CD4-positive, alpha-beta T cell treated with Interleukin-15 for 4 hours (primary cell): ENCODE measurements at regions not wholly inside any gene's neighbourhood (a gene's known extent, or its start where the extent isn't known, plus 50 kb on each side); places are given as distances from the start of the nearest gene placed in this dataset.

ENCODE experiments used
- DNase-seq: peaks from one replicate; pipeline ENCODE4 v3.0.0-alpha.2; 2020; ENCODE audit warnings: low spot score

DNA sequence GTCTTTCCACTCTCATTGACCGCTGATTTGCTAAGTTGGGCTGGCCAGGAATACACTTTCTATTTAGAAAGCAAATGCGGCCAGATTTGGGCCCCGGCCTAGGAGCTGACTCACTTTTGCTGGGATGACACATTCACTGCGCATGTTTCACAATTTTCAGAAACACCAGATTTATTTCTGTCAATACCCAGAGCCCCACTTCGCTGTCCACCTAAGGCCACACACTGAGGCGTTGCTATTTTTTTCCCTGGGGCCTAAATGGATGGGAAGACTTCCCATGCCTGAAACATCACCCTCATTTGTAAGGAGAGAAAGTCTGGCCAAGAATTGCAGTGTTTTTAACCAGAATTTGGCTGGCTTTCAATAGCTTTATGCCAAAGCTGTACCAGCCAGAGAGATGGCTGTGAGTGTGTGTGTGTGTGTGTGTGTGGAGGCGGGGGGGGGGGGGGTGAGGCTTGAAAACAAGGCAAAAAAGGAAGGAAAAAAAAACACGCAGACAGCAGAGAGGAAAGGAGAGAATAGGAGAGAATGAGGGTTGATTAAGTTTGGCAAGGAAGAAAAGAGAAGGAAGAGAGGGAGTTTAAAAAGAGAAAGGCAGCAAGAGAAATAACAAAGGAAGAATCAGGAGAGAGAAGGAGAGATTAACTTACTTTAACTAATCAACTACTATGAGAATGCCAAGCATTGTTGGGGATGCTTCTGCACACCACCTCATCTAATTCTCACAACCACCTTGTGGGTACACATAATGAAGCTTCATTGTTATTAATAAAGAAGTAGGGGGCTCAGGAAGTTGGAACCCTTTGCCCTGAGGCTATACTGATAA, 261.4 kb upstream of the KLF4 start:
- DNase-seq: no peak

DNA sequence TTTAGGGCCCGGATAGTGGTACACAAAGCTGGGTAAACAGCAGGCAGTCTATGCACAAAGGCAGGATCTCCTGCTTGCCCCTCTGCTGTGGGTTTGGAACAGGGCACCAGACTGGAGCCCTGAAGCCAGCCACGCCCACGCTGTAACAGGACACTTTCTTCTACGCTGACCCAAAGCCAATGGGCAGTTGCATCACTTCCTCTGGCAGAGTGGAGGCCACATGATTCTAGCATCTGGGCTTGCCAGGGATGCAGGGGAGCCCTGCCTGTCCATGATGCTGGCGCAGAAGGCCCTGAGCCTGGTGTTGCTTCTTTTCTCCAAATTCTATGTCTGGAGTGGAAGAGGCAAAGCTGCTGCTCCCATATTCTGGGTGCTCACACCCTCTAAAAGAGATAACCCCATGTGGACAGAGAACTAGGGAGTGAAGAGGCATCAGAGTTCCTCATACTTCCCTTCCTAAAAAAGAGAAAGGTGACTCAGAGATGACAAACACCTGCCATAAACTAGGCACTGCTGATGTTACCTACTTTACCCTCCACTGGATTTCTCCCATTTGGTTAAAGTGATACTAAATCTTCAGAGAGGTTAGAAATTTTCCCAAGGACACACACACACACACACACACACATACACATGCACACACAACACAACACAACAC, 260.3 kb upstream of the KLF4 start:
- DNase-seq: no peak

DNA sequence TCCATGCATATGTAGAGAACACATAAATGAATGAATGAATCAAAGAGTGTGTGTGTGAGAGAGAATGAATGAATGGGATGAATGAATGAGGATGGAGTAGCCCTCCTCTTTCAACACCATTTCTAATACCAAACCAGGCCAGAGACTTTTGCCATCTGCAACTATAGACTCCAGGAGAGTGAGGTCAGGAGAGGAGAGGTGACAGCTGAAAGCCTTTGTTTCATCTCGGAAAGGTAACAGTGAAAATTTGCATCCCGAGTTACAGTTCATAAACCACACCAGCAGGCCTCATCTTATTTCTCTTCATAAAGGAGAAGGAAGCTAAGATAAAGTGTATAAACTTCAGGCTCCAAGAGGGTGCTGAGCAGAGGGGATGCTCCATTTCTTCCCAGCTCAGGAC, 255.3 kb upstream of the KLF4 start:
- no peak for DNase-seq

DNA sequence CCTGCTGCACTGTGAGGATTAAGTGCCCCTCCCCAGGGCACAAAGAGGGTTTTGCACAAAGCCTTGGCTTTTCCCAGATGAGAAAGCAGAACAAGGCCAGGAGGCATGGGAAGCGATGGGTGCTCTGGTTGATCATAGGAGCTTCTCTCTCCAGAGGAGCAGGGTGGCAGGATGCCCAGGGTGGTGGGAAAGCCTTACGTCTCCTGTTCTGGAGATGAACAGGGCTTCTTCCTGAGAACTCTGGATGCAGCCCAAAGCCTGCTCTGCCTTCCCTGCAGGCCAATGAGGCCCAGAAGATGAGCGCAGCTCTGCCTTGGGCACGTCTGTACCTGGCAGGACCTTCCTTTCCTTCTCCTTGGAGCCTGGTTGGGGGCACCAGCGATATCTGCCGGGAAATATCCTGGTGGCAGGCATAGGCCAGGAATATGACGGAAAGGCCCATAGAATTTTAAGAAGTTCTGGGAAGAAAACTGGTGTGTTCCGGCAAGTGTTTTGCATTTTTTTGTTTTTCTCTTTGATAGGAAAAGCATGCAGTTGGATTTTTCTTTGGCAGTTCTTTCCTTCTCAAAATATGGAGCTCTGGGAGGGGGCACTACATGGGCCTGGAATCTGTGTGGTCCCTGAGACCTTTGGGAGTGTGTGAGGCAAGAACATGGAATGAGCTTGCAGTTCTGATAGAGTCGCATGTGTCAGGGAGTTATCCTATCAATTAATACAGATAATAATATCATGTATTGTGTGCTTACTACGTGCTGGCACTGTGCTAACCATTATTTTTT, 253.2 kb upstream of the KLF4 start:
- DNase-seq: no peak

DNA sequence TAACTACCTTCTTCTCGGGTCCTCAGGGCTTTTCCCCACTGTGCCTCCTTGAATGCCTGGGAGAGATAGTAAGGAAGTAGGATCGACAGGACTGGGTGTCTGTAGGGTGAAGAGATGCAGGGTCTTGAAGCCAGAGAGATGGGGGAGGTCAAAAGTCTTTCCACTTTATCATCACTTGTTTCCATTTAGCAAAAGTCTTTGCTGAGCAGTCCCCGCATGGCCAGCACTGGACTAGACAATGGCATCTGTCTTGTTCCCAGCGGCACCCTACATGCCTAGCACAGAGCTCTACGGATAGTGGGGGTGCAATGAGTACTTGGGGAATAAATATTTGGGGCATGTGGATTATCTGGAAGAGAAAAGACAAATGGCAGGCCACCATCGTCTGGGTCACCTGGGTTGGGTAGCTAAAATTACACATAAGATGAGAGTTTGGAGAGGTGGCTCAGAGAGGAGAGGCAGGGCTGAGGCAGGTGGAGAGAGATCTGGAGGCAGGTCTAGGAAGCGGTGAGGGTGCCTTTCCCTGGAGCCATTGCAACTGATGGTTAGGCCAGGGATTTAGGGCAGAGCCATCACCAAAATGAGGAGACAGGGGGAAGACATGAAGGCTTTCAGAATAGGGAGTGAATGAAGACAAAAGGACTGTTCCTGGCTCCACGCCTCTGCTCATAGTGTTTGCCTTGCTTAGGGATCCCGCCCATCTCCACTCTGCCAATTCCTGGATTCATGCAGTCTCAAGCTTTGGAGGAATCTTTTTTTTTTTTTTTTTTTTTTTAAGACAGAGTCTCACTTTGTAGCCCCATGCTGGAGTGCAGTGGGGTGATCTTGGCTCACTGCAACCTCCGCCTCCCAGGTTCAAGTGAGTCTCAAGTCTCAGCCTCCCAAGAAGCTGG, 250.8 kb upstream of the KLF4 start:
- DNase-seq: no peak

DNA sequence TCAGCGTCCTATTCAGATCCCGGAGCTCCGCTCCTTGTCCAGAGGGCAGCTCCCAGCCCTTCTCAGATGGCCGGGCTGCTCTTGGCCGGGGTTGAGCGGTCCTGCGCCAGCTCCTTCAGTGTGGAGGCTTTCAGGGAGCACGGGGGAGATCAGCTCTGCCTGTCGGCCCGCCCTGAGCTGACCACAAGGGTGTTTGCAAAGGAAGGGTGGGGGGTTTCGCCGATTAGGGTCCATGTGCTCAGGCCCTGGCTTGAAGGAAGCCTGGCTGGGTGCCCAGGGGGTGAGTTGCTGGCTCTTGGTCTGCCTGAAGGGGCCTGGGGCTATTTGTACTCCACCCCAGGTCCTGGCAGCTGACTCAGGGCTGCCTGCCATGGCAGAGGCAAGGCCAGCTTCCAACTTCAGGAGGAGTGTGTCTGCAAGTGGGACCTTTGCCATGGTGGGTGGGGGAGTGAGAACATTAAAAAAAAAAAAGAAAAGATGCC, 250.1 kb upstream of the KLF4 start:
- no peak for DNase-seq

DNA sequence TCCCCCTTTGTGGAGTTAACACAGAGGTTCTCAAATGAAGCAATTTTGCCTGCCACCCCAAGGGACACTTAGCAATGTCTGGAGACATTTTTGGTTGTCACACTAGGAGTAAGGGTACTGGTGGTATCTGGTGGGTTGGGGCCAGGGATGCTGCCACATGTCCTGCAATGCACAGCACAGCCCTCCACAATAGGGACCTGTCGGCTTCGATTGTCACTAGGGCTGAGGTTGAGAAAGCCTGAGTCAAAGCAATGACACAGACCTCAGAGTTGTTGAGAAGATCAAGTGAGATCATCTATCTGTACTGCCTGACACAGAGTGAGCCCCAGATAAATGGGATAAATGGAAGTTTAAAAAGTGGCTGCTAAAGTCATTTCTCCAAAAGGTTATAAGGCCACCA, 249.2 kb upstream of the KLF4 start:
- no peak for DNase-seq

DNA sequence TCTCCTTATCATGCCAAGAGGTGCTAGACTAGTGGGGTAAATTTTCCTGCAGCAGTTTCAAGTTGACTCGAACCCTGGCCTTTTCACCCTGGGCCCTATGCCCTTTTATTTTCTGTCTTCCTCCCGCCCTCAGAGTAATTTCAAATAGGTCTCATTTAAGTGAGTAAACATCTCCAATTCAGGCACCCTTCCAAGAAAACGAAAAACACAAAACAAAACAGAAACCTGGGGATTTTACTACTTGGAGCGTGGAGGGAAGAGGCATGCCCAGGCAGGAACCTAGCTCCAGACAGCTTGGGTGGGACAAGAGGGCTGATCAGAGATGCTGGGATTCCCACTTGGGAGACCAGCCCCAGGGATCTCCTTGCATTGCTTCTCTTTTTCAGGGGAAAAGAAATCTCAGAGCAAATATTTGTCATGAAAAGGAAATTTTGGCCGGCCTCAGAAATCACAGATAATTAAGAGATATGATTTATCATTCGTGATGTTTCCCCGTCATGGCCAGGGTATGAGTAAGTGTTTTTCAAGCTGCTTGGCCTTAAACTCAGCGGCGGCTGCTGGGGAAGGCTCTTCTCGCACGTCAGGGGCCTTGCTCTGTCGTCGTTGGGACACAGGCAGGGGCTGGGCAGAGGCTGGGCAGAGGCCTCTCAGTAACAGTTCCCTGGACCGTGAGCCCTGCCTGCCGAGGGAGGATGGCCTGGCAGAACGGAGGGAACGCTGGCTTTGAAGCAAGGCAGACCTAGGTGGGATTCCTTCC, 248.6 kb upstream of the KLF4 start:
- DNase-seq: no peak

DNA sequence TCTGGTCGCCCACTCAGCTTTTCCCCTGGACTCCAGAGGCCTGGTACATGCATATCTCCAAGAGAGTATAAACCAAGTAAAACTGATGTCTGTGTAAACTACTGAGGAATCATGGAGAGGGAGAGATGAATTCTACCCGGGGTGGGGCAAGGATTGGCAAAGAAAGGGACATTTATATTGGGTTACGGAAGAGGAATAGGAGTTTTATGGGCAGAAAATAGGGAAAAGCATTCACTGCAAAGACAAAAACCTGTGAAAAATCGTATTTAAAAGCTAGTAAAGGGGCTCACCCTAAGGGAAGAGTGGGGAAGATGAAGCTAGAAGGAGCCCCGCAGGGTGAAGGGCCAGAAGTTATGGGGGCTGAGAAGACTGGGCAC, 248.0 kb upstream of the KLF4 start:
- DNase-seq: no peak

DNA sequence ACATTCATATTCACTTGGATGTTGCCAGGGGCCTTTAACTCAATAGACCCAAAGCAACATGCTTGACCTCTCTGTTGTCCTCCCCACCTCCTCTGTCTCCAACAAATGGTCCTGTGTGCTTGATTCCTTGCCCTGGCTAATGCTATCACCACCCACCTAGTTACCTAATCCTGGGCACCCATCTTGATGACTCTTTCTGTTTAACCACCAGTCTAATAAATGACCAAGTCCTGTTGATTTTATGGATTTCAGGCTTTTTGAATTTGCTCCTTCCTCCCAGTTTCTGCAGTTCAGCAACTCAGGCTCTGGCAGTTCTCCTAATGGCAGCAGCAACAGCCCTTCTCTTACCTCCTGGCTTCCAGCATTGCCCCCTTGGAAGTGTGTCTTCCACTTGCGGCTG, 246.3 kb upstream of the KLF4 start:
- no peak for DNase-seq

DNA sequence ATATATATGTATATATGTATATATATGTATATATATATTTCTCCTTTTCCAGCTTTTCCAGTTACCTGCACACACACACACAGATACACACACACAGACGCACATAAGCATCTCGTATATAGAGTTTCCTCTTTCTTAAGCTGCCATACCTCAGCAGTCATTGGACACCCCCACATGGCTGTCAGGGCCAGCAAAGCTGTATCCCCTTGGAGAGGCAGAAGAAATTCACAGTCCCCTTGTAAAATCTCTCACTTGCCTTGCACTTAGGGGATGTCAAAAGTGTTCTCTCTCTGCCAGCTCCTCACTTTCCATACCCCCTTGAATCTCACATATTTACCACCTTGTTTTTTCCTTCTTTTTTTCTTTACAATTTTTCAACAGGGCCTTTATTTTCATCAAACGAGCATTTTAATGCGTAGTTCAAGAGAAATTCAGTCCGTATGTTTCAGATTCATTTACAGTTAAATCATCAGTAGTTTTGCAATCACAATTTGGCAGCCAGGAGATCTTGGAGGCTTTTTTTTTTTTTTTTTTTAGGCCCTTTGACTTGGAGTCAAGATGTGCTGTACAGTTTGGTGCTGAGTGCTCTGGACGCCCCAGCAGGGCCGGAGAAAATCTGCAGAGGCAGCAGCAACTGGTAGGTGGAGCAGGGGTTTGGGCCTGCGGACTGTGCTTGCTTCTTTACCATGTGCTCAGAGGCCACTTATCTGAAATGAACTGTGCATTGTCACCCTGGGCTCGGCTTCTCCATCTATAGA, 244.9 kb upstream of the KLF4 start:
- no peak for DNase-seq

DNA sequence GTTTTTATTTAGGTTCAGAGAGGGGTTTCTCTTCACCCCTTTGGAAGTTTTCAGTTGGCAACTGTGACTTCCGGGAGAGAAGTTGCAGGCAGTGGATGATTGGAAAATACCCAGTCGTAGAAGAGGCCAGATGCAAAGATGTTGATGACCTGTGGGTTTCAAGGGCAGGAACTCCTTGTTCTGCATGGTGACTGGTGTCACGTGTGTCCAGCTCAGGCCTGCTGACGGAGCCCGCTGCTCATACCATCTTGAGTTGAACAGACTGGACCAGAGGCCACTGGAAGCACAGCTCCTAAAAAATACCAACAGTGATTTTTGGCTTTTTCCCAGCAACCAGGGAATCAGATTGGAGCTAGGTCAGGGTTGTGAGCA, 243.9 kb upstream of the KLF4 start:
- DNase-seq: no peak

DNA sequence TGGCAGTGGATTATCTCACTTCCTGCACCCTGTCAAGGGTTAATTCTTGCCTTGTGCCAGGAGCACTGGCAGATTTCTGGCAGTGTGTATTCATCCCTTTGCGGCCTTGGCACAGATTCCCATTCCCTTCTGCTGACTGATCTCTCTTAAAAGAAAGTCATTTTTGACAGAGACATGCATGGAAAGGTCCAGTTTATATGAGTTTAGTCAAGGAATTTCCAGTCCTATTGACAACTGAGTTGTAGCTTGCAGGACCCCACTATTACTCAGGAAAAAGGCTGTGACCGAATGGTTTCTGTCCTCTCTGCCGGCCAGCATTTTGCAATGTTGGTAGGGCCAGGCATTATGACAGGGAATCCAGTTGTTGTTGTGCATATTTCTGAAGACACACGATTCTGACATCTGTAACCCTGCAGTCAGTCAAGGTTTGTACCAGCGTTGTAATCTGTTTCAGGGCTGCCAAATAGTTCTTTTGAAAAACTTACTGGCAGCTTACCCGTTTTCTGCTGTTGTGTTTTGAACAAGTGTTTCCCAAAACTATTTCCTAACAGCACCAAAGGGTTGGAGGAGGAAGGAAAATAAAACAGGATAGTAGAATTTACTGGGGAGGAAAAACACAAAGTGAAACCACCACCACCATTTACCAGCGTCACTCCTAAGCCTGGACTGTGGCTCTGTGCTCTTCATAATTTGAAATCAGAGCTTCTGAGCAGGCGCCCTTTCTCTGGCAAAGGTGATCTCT, 243.4 kb upstream of the KLF4 start:
- DNase-seq: no peak

DNA sequence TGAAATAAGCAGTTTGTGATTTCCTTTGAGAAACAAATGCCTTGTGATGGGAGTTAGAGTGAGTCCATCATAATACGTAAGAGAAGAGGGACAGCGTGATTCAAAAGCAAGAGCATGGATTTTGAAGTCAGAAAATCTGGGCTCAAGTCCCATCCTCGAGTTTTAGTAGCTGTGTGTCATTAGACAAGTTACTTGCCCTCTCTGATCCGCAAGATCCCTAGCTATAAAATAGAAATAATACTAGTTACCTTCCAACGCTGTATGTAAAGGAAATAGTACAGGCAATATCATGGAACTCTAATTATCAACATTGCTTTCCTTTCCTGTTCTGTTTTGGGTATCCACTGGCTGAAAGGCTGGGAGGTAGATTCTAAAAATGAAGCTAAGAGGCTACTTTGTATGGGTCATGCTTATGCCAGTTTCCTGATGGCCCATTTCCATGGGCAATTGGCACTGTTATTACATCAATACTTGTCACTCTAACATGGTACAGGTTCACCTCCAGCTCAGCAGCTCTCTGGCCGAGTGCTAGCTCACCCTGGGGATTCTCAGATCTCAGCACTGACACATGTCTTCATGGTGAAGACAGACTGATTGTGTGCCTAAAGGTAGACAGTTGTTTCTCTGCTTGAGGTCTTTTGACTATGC, 241.7 kb upstream of the KLF4 start:
- no peak for DNase-seq

DNA sequence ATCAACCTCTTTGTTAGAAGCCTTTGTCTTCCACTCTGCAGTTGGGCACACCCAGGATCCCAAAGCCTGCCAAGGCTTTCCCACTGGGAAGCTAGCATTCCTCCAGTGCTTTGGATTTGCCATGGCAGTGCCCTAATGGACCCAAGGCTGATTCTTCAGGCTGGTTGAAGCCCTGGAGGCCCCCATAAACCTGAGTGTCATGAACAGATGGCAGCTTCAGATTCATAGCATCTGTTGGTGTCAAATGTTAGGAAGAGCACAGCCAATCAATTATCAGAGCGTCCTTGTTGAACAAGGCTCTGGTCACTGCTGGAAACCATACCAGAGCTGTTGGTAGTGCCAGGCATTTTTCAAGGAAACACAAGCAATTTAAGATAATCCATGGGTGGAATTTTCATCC, 241.1 kb upstream of the KLF4 start:
- DNase-seq: no peak

DNA sequence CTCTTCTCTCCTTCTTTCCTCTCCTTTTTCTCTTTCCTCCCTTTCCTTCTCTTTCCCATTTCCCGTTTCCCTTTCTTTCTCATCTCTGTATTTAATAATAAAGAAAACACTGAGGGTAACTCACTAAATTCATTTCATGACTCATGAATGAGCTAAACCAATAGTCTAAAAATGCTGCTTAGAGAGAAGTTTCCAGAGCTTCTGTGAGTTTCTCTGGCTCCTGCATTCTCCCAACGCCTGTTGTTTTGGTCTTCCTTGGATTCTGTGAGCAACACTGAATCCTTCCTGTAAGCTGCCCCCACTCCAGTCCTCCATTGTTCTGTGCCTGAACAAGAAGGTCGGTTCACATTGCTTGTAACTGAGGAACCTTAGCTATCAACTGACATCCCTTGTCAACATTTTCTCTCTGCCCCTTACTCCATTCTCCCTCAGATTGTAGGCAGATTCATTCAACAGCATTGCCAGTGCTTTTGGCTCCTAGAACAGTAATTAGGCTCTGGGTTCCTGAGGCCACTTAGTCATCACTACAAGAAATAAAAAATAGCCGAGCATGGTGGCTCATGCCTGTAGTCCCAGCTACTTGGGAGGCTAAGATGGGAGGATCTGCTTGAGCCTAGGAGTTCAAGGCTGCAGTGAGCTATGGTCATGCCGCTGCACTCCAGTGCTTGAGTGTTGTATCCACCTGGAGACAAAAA, 237.7 kb upstream of the KLF4 start:
- DNase-seq: no peak

DNA sequence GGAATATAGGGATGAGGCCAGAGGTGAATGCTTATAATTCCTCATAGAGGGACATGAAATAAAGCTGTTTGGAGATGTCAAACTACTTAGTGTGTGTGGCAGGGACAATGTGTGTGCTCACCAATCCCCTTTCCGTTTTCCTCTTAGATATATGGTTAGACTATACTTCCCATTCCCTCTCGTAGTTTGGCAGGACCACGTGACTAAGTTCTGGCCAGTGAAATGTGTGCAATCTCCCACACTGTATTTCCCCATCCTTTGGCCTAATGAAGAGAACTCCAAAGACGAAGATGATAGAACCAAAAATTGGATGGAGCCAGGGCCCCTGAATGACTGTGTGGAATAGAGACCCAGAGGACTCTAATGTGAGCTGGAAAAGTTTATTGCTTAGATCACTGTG, 233.4 kb upstream of the KLF4 start:
- no peak for DNase-seq

DNA sequence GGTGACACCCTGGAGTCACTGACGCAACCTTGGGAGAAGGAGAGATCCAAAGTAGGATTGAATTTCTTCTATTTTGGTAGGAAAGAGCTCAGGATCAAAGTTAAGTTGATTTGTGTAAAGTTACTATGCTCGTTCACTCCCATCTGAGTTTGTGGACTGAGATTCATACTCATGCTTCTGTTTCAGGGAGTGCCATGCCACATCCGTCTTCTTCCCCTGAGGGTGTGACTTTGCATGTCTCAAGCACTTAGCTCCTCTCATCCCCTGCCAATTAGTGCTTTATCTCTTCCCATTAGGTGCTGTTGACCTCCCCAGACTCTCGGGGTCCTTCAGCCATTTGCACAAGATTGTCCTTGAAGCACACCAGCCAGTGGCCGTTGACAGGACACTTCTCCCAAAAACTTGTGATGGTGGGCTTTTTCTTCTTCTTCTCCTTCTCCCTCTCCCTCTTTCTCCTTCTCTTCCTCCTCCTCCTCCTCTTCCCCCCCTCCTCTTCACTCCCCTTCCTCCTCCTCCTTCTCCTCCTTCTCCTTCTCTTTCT, 232.2 kb upstream of the KLF4 start:
- no peak for DNase-seq
